ENCODE measurements at regions not wholly inside any gene's neighbourhood (a gene's known extent, or its start where the extent isn't known, plus 50 kb on each side); places are given as distances from the start of the nearest gene placed in this dataset.

DNA sequence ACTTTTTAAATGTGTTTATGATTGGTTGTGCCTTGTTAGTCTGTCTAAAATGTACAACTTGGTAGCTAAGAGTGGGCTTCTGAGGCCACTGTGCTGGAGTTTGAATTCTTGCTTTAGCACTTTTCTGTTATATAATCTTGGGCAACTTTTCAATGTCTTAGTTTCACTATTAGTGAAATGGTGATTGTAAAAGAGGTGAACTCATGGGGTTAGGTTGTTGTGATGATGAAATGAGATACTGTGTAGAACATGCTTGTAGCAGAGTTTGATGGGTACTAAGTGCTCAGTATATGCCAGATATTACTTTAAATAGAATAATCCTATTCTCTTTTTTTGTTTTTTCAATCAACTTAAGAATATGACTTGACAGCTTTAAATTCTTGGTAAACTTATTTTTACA, 624.7 kb downstream of the CD109 start:
- H2AFZ ChIP-seq (ENCODE audit: low read depth, low read length), result no peak overlapping the region
- H3K4me1 ChIP-seq (replicated peaks in 1 of 2; ENCODE audit: control insufficient read depth in 2 of 2, insufficient read depth in 2 of 2, low read length in 2 of 2), result no peaks in the 10 kb centered on the region
- no peaks in the 10 kb centered on the region for H4K20me1 ChIP-seq (replicated peaks; ENCODE audit: control insufficient read depth, insufficient read depth, low read length)
- BruUV-seq (replicated peaks), result no TSS peak
- no peak overlapping the region for H3K9ac ChIP-seq (ENCODE audit: insufficient read depth in 1 of 2, low read depth in 2 of 2, low read length in 2 of 2)
- no peaks in the 10 kb centered on the region for H3K9me1 ChIP-seq (ENCODE audit: control insufficient read depth, insufficient read depth, low read length)
- H3K4me2 ChIP-seq (ENCODE audit: insufficient read depth, low read length), result no peak overlapping the region
- CTCF ChIA-PET (ENCODE audit: low intra/inter-chr PET ratio), result no interaction called here
- no peaks in the 10 kb centered on the region for H3K36me3 ChIP-seq (ENCODE audit: control insufficient read depth, insufficient read depth, low read length)
- FAIRE-seq (no peak), DNase-seq (ENCODE audit: extremely low read depth in 1 of 4, low spot score in 3 of 4) (no peak), ATAC-seq (no peak)
- POLR2A ChIA-PET, result no interaction called here
- intact Hi-C loops (cut with micrococcal nuclease) (no loop called here), in situ Hi-C loops (cut with MboI) (no loop called here)
- H3K9me3 ChIP-seq (replicated peaks; ENCODE audit: control insufficient read depth, insufficient read depth, low read depth, low read length), result no peaks in the 10 kb centered on the region
- no peak overlapping the region for H3K4me3 ChIP-seq
- no peak overlapping the region for H3K27ac ChIP-seq (ENCODE audit: extremely low read depth, low read depth, low read length)
- H3K79me2 ChIP-seq (ENCODE audit: control insufficient read depth, insufficient read depth, low read length), result no peaks in the 10 kb centered on the region
- no peaks in the 10 kb centered on the region for H3K27me3 ChIP-seq (ENCODE audit: control insufficient read depth in 2 of 2, insufficient read depth in 2 of 2, low read length in 2 of 2)
- TF ChIP-seq NR4A1 (CRISPR knock-in tag; IDR thresholded peaks at IDR 0.05) (no peak), NR4A1 (tag; IDR thresholded peaks at IDR 0.05) (no peak), ZFP1 (CRISPR knock-in tag; IDR thresholded peaks at IDR 0.05) (no peak), CREB1 (IDR thresholded peaks at IDR 0.05) (no peak), CREB1 (CRISPR knock-in tag; IDR thresholded peaks at IDR 0.05) (no peak), HLTF (IDR thresholded peaks at IDR 0.05) (no peak), MAFG (tag; conservative IDR thresholded peaks at IDR 0.05) (no peak), SREBF2 (CRISPR knock-in tag; IDR thresholded peaks at IDR 0.05) (no peak), RHOXF2B (CRISPR knock-in tag; conservative IDR thresholded peaks at IDR 0.05) (no peak), LCOR (CRISPR knock-in tag; IDR thresholded peaks at IDR 0.05) (no peak), NFYB (IDR thresholded peaks at IDR 0.05; ENCODE audit: extremely low read depth, insufficient read length) (no peak), PHF20 (IDR thresholded peaks at IDR 0.05; ENCODE audit: partially characterized antibody) (no peak), ZNF184 (CRISPR knock-in tag; IDR thresholded peaks at IDR 0.05) (no peak), ZNF778 (CRISPR knock-in tag; IDR thresholded peaks at IDR 0.05) (no peak), MEF2A (IDR thresholded peaks at IDR 0.05; ENCODE audit: control insufficient read depth, low read depth, low read length) (no peak), ZFX (CRISPR knock-in tag; IDR thresholded peaks at IDR 0.05) (no peak), MED1 (CRISPR knock-in tag; IDR thresholded peaks at IDR 0.05; ENCODE audit: borderline replicate concordance) (no peak), GABPA (tag; conservative IDR thresholded peaks at IDR 0.05; ENCODE audit: low read depth) (no peak)
- TF ChIP-seq, protein P1, sequence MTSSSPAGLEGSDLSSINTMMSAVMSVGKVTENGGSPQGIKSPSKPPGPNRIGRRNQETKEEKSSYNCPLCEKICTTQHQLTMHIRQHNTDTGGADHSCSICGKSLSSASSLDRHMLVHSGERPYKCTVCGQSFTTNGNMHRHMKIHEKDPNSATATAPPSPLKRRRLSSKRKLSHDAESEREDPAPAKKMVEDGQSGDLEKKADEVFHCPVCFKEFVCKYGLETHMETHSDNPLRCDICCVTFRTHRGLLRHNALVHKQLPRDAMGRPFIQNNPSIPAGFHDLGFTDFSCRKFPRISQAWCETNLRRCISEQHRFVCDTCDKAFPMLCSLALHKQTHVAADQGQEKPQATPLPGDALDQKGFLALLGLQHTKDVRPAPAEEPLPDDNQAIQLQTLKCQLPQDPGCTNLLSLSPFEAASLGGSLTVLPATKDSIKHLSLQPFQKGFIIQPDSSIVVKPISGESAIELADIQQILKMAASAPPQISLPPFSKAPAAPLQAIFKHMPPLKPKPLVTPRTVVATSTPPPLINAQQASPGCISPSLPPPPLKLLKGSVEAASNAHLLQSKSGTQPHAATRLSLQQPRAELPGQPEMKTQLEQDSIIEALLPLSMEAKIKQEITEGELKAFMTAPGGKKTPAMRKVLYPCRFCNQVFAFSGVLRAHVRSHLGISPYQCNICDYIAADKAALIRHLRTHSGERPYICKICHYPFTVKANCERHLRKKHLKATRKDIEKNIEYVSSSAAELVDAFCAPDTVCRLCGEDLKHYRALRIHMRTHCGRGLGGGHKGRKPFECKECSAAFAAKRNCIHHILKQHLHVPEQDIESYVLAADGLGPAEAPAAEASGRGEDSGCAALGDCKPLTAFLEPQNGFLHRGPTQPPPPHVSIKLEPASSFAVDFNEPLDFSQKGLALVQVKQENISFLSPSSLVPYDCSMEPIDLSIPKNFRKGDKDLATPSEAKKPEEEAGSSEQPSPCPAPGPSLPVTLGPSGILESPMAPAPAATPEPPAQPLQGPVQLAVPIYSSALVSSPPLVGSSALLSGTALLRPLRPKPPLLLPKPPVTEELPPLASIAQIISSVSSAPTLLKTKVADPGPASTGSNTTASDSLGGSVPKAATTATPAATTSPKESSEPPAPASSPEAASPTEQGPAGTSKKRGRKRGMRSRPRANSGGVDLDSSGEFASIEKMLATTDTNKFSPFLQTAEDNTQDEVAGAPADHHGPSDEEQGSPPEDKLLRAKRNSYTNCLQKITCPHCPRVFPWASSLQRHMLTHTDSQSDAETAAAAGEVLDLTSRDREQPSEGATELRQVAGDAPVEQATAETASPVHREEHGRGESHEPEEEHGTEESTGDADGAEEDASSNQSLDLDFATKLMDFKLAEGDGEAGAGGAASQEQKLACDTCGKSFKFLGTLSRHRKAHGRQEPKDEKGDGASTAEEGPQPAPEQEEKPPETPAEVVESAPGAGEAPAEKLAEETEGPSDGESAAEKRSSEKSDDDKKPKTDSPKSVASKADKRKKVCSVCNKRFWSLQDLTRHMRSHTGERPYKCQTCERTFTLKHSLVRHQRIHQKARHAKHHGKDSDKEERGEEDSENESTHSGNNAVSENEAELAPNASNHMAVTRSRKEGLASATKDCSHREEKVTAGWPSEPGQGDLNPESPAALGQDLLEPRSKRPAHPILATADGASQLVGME (CRISPR knock-in tag; IDR thresholded peaks at IDR 0.05), result no peak
- TF ChIP-seq, protein P2, sequence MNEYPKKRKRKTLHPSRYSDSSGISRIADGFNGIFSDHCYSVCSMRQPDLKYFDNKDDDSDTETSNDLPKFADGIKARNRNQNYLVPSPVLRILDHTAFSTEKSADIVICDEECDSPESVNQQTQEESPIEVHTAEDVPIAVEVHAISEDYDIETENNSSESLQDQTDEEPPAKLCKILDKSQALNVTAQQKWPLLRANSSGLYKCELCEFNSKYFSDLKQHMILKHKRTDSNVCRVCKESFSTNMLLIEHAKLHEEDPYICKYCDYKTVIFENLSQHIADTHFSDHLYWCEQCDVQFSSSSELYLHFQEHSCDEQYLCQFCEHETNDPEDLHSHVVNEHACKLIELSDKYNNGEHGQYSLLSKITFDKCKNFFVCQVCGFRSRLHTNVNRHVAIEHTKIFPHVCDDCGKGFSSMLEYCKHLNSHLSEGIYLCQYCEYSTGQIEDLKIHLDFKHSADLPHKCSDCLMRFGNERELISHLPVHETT (CRISPR knock-in tag; conservative IDR thresholded peaks at IDR 0.05 in 1 of 2, IDR thresholded peaks at IDR 0.05 in 1 of 2), result no peak

Measured in K562 (cell line).